Neuron (in vitro differentiated cells): ENCODE measurements at regions not wholly inside any gene's neighbourhood (a gene's known extent, or its start where the extent isn't known, plus 50 kb on each side); places are given as distances from the start of the nearest gene placed in this dataset.
"Not testable (repeated sequence)": the region's sequence is repeated elsewhere in the genome, so short reads cannot be mapped to it uniquely, and the experiment has no call there.

Experiments
- H2AFZ ChIP-seq: one replicate; pipeline ENCODE4 v1.6.1; 2013; ENCODE audit warnings: low read depth, mild to moderate bottlenecking, inconsistent platforms, low read length, moderate library complexity
- H3K27me3 ChIP-seq: one replicate; pipeline ENCODE4 v1.6.1; 2013; ENCODE audit warnings: low read length; ENCODE audit not compliant: insufficient read depth
- H3K36me3 ChIP-seq: one replicate; pipeline ENCODE4 v1.6.1; 2013; ENCODE audit warnings: low read length; ENCODE audit not compliant: insufficient read depth
- H3K4me1 ChIP-seq: one replicate; pipeline ENCODE4 v1.6.1; 2013; ENCODE audit warnings: low read length; ENCODE audit not compliant: insufficient read depth
- H3K4me3 ChIP-seq: 2 replicates; pipeline ENCODE4 v1.5.1; 2013; ENCODE audit warnings: mild to moderate bottlenecking, low read length, moderate library complexity
- H3K9me3 ChIP-seq: one replicate; pipeline ENCODE4 v1.6.1; 2013; ENCODE audit warnings: low read length

GRCh38 chr6:11322252-11322885 lies 89.9 kb upstream of the NEDD9 start:
- no peaks in the 10 kb centered on the region for H3K9me3 ChIP-seq
- peaks cover 16% of the 10 kb centered on the region for H3K4me1 ChIP-seq
- H3K27me3 ChIP-seq = no peaks in the 10 kb centered on the region
- no peak overlapping the region for H2AFZ ChIP-seq
- no peak overlapping the region for H3K4me3 ChIP-seq
- no peaks in the 10 kb centered on the region for H3K36me3 ChIP-seq

GRCh38 chr6:11320914-11321597 lies 88.6 kb upstream of the NEDD9 start:
- Histone ChIP-seq H2AFZ (no peak overlapping the region), H3K36me3 (no peaks in the 10 kb centered on the region)

GRCh38 chr6:11318835-11319813 lies 86.7 kb upstream of the NEDD9 start:
- Histone ChIP-seq H3K4me3 (no peak overlapping the region), H3K4me1 (peaks cover 11% of the 10 kb centered on the region), H2AFZ (no peak overlapping the region), H3K36me3 (no peaks in the 10 kb centered on the region), H3K27me3 (no peaks in the 10 kb centered on the region), H3K9me3 (no peaks in the 10 kb centered on the region)

More at GRCh38 chr6:11320914-11321597, 88.6 kb upstream of the NEDD9 start:
- Histone ChIP-seq H3K4me3 (no peak overlapping the region), H3K27me3 (no peaks in the 10 kb centered on the region), H3K9me3 (no peaks in the 10 kb centered on the region), H3K4me1 (peaks cover 16% of the 10 kb centered on the region)

DNA sequence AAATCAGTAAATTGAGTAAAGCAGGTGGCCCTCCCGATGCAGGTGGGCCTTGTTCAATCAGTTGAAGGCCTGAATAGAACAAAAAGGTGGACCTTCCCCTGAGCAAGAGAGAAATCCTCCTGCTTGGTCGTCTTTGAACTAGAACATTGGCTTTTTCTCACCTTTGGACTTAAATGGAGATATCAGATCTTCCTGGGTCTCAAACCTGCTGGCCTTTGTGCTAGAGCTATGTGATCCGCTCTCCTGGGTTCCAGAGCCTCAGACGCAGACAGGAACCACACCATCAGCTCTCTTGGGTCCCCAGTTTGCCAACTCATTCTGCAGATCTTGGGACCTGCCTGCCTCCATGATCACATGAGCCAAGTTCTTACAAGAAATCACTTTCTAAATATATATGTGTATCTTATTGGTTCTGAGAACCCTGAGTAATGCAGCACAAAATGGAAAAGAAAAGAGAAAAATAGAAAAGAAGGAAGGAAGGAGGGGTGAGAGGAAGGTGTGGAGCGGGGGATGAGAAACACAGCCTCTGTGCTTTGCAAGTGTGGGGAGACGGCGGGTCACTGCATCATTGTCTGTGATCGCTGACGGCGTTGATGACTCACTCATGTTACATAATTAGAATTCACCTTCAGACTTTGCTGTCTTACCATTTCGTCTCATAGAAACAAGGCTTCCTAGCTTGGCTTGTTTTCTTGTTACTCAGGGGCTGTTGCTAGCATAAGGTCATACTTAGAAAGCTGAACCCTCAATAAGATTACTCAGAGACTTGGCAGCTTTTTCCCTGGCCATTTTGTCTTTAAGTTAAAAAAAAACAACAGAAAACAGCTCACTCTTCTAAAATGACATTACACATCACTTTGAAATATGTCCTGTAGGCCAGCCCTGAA lies 85.7 kb upstream of the NEDD9 start:
- no peaks in the 10 kb centered on the region for H3K9me3 ChIP-seq

GRCh38 chr6:11315743-11316437 lies 83.4 kb upstream of the NEDD9 start:
- Histone ChIP-seq H2AFZ (no peak overlapping the region), H3K27me3 (no peaks in the 10 kb centered on the region), H3K4me3 (no peak overlapping the region), H3K4me1 (peaks cover 9% of the 10 kb centered on the region), H3K9me3 (no peaks in the 10 kb centered on the region), H3K36me3 (no peaks in the 10 kb centered on the region)

More for the DNA sequence above, 85.7 kb upstream of the NEDD9 start:
- H3K4me3 ChIP-seq = no peak overlapping the region
- H2AFZ ChIP-seq = peak overlapping the region; percentile 18
- peaks cover 9% of the 10 kb centered on the region for H3K4me1 ChIP-seq
- no peaks in the 10 kb centered on the region for H3K27me3 ChIP-seq
- H3K36me3 ChIP-seq = no peaks in the 10 kb centered on the region

- Histone ChIP-seq H3K9me3 (no peaks in the 10 kb centered on the region), H2AFZ (no peak overlapping the region), H3K36me3 (no peaks in the 10 kb centered on the region), H3K4me1 (peaks cover 5% of the 10 kb centered on the region), H3K4me3 (no peak overlapping the region), H3K27me3 (no peaks in the 10 kb centered on the region)
These were observed 80.7 kb upstream of the NEDD9 start for GRCh38 chr6:11313207-11313606.

- Histone ChIP-seq H3K4me1 (no peaks in the 10 kb centered on the region), H3K9me3 (no peaks in the 10 kb centered on the region), H2AFZ (no peak overlapping the region), H3K27me3 (no peaks in the 10 kb centered on the region), H3K4me3 (no peak overlapping the region), H3K36me3 (no peaks in the 10 kb centered on the region)
These were observed 79.5 kb upstream of the NEDD9 start for GRCh38 chr6:11311970-11312369.

DNA sequence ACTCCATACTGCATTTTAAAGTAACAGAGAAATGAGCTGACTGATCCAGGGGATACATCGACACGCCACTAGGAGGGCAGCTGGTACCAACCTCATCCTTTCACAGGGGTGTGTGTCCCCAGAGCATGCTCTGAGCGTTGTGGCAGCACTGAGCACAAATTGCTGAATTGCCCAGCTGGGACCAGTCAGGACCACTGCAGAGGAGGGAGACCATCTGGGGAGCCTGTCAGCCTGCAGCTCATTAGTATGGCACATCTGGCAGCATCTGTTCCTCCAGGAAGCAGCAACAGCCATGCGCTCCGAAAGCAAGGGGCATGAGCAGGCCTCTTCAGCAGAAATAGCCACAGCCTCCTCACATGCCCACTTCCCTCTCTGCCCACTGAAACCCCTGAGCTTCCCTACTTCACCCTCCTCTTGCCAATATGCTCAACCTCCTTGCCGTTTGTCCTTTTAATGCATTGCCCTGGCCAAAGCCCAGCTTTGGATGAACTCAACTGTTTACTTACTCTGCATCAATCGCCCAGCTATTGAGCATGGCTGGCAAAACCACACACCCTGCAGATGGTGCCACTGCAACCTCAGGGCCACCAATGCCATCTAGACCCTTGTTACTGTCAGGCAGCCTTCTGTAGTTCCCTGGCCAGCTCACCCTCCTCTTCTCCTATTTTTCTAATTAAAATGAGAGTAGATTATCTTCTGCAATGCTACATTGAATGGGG lies 77.6 kb upstream of the NEDD9 start:
- H3K27me3 ChIP-seq = no peaks in the 10 kb centered on the region
- no peak overlapping the region for H2AFZ ChIP-seq
- H3K9me3 ChIP-seq = no peaks in the 10 kb centered on the region
- no peaks in the 10 kb centered on the region for H3K4me1 ChIP-seq
- H3K36me3 ChIP-seq = no peaks in the 10 kb centered on the region
- no peak overlapping the region for H3K4me3 ChIP-seq

- Histone ChIP-seq H2AFZ (no peak overlapping the region), H3K9me3 (no peaks in the 10 kb centered on the region), H3K4me3 (no peak overlapping the region), H3K36me3 (no peaks in the 10 kb centered on the region), H3K27me3 (no peaks in the 10 kb centered on the region), H3K4me1 (no peaks in the 10 kb centered on the region)
These were observed 74.8 kb upstream of the NEDD9 start for GRCh38 chr6:11307226-11307625.

DNA sequence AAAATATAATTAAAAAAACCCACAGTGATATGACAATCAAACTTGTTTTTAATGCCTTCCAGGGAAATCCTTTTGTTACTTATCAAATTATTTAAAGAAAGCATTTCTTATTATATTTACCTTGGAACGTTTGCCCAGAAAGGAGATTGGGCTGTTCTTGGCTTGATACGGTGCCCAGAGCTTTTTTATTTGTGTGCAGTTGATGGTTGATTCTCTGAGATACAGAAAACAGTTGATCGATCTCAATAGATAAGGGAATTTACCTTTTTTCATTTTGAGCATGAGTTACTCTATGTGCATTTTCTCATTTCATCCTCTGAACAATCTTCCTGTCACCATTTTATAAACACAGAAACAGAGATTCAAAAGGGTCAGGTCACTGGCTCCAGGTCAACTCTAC lies 72.5 kb upstream of the NEDD9 start:
- Histone ChIP-seq H3K9me3 (no peaks in the 10 kb centered on the region), H3K27me3 (no peaks in the 10 kb centered on the region), H3K4me1 (no peaks in the 10 kb centered on the region), H3K4me3 (no peak overlapping the region), H3K36me3 (no peaks in the 10 kb centered on the region), H2AFZ (no peak overlapping the region)

DNA sequence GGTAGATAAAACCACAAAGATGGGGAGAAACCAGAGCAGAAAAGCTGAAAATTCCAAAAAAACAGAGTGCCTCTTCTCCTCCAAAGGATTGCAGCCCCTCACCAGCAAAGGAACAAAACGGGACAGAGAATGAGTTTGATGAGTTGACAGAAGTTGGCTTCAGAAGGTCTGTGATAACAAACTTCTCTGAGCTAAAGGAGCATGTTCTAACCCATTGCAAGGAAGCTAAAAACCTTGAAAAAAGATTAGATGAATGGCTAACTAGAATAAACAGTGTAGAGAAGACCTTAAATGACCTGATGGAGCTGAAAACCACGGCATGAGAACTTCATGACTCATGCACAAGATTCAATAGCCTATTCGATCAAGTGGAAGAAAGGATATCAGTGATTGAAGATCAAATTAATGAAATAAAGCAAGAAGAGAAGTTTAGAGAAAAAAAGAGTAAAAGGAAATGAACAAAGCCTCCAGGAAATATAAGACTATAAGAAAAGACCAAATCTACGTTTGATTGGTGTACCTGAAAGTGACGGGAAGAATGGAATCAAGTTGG lies 67.5 kb upstream of the NEDD9 start:
- not testable (repeated sequence) for H3K36me3 ChIP-seq, H2AFZ ChIP-seq, H3K4me3 ChIP-seq, H3K4me1 ChIP-seq, H3K27me3 ChIP-seq, H3K9me3 ChIP-seq
